HG03175 (cell line): ENCODE measurements at regions not wholly inside any gene's neighbourhood (a gene's known extent, or its start where the extent isn't known, plus 50 kb on each side); places are given as distances from the start of the nearest gene placed in this dataset.

ENCODE experiments used
- ATAC-seq: cut with Tn5 transposase; IDR thresholded peaks from one replicate; pipeline ENCODE4 v1.9.1; 2021; ENCODE audit warnings: mild to moderate bottlenecking, moderate library complexity; ENCODE audit not compliant: unreplicated experiment

- ATAC-seq: no peak
Observed at GRCh38 chr9:27625751-27626150, 52.5 kb upstream of the C9orf72 start.

- ATAC-seq: no peak
Observed at GRCh38 chr9:27626244-27627187, 53.2 kb upstream of the C9orf72 start.

GRCh38 chr9:27627188-27627564 lies 53.9 kb upstream of the C9orf72 start:
- no peak for ATAC-seq

GRCh38 chr9:27628311-27628710 lies 55.0 kb upstream of the C9orf72 start:
- ATAC-seq: no peak

GRCh38 chr9:27629425-27629824 lies 56.1 kb upstream of the C9orf72 start:
- ATAC-seq: no peak

GRCh38 chr9:27632254-27632653 lies 59.0 kb upstream of the C9orf72 start:
- ATAC-seq: no peak

GRCh38 chr9:27633764-27634163 lies 60.5 kb upstream of the C9orf72 start:
- no peak for ATAC-seq

- no peak for ATAC-seq
Observed at GRCh38 chr9:27634879-27635278, 61.6 kb upstream of the C9orf72 start.

GRCh38 chr9:27638716-27639115 lies 65.4 kb upstream of the C9orf72 start:
- no peak for ATAC-seq

GRCh38 chr9:27645161-27645840 lies 72.0 kb upstream of the C9orf72 start:
- no peak for ATAC-seq

GRCh38 chr9:27653246-27653645 lies 80.0 kb upstream of the C9orf72 start:
- no peak for ATAC-seq

- no peak for ATAC-seq
Observed at GRCh38 chr9:27653957-27654356, 80.7 kb upstream of the C9orf72 start.

- no peak for ATAC-seq
Observed at GRCh38 chr9:27654629-27655285, 81.5 kb upstream of the C9orf72 start.

- ATAC-seq: no peak
Observed at GRCh38 chr9:27655441-27655840, 82.2 kb upstream of the C9orf72 start.

- ATAC-seq: no peak
Observed at GRCh38 chr9:27659001-27659400, 85.7 kb upstream of the C9orf72 start.

- ATAC-seq: no peak
Observed at GRCh38 chr9:27659571-27659970, 86.3 kb upstream of the C9orf72 start.

GRCh38 chr9:27660148-27660547 lies 86.9 kb upstream of the C9orf72 start:
- ATAC-seq: no peak

GRCh38 chr9:27663526-27663925 lies 90.2 kb upstream of the C9orf72 start:
- no peak for ATAC-seq

GRCh38 chr9:27664121-27664779 lies 91.0 kb upstream of the C9orf72 start:
- ATAC-seq: no peak

GRCh38 chr9:27665136-27665535 lies 91.9 kb upstream of the C9orf72 start:
- ATAC-seq: no peak

GRCh38 chr9:27668280-27668679 lies 95.0 kb upstream of the C9orf72 start:
- no peak for ATAC-seq
